Activated T-cell treated with anti-CD3 and anti-CD28 coated beads, Interleukin-2, amount 50 U/mL, for 4 hours (primary cell): ENCODE measurements at regions not wholly inside any gene's neighbourhood (a gene's known extent, or its start where the extent isn't known, plus 50 kb on each side); places are given as distances from the start of the nearest gene placed in this dataset.

Source experiments
- ATAC-seq, 2 donors: fragments of 200-7000 bp; cut with Tn5 transposase; one replicate each; pipeline ENCODE4 v1.10.0; 2021
- DNase-seq: peaks from one replicate; pipeline ENCODE4 v3.0.0-alpha.2; 2020
- H3K27me3 Mint-ChIP-seq: one replicate; pipeline ENCODE4 v1.8.0; 2021; ENCODE audit warnings: low read depth, mixed read lengths
- H3K36me3 Mint-ChIP-seq: one replicate; pipeline ENCODE4 v1.8.0; 2022; ENCODE audit warnings: mixed read lengths; ENCODE audit not compliant: insufficient read depth
- H3K4me1 Mint-ChIP-seq: one replicate; pipeline ENCODE4 v1.8.0; 2021; ENCODE audit warnings: low read depth, mixed read lengths
- H3K4me3 Mint-ChIP-seq: one replicate; pipeline ENCODE4 v1.8.0; 2021; ENCODE audit warnings: mild to moderate bottlenecking, moderate library complexity, mixed read lengths
- H3K9me3 Mint-ChIP-seq: one replicate; pipeline ENCODE4 v1.8.0; 2021; ENCODE audit warnings: mixed read lengths

GRCh38 chr5:96049398-96050272 is 88.0 kb upstream of the ELL2 start:
- Mint-ChIP-seq H3K36me3 (no peaks in the 10 kb centered on the region), H3K27me3 (no peaks in the 10 kb centered on the region), H3K4me3 (no peak overlapping the region), H3K4me1 (peaks cover 3% of the 10 kb centered on the region), H3K9me3 (peaks cover 3% of the 10 kb centered on the region)
- DNase-seq (no peak), ATAC-seq (no peak)

- DNase-seq, result no peak
These were observed 87.1 kb upstream of the ELL2 start for GRCh38 chr5:96048763-96049162.

GRCh38 chr5:96045888-96046287 is 84.2 kb upstream of the ELL2 start:
- no peaks in the 10 kb centered on the region for H3K4me1 Mint-ChIP-seq
- ATAC-seq (no peak), DNase-seq (no peak)
- no peak overlapping the region for H3K4me3 Mint-ChIP-seq
- peaks cover 5% of the 10 kb centered on the region for H3K27me3 Mint-ChIP-seq
- H3K9me3 Mint-ChIP-seq, result peaks cover 1% of the 10 kb centered on the region
- H3K36me3 Mint-ChIP-seq, result no peaks in the 10 kb centered on the region

More at GRCh38 chr5:96048763-96049162, 87.1 kb upstream of the ELL2 start:
- peaks cover under 1% of the 10 kb centered on the region for H3K27me3 Mint-ChIP-seq
- H3K36me3 Mint-ChIP-seq, result no peaks in the 10 kb centered on the region
- no peak overlapping the region for H3K4me3 Mint-ChIP-seq
- H3K4me1 Mint-ChIP-seq, result no peaks in the 10 kb centered on the region
- H3K9me3 Mint-ChIP-seq, result peaks cover 3% of the 10 kb centered on the region
- ATAC-seq, result no peak

GRCh38 chr5:96043446-96043845 is 81.8 kb upstream of the ELL2 start:
- no peak overlapping the region for H3K4me3 Mint-ChIP-seq
- DNase-seq (no peak), ATAC-seq (no peak)
- peaks cover 2% of the 10 kb centered on the region for H3K9me3 Mint-ChIP-seq
- peaks cover 7% of the 10 kb centered on the region for H3K27me3 Mint-ChIP-seq
- peaks cover 1% of the 10 kb centered on the region for H3K36me3 Mint-ChIP-seq
- no peaks in the 10 kb centered on the region for H3K4me1 Mint-ChIP-seq

GRCh38 chr5:96037128-96037527 is 75.5 kb upstream of the ELL2 start:
- peaks cover 2% of the 10 kb centered on the region for H3K9me3 Mint-ChIP-seq
- H3K27me3 Mint-ChIP-seq, result peaks cover 2% of the 10 kb centered on the region
- H3K36me3 Mint-ChIP-seq, result peaks cover 1% of the 10 kb centered on the region
- ATAC-seq, result no peak
- DNase-seq, result no peak
- no peaks in the 10 kb centered on the region for H3K4me1 Mint-ChIP-seq
- no peak overlapping the region for H3K4me3 Mint-ChIP-seq

- Mint-ChIP-seq H3K4me3 (no peak overlapping the region), H3K27me3 (peaks cover 2% of the 10 kb centered on the region), H3K36me3 (peaks cover 1% of the 10 kb centered on the region), H3K9me3 (peaks cover 2% of the 10 kb centered on the region), H3K4me1 (no peaks in the 10 kb centered on the region)
- no peak for ATAC-seq
- DNase-seq, result no peak
These were observed 74.7 kb upstream of the ELL2 start for GRCh38 chr5:96036301-96036700.

GRCh38 chr5:96035796-96036195 is 74.1 kb upstream of the ELL2 start:
- no peak for DNase-seq
- H3K27me3 Mint-ChIP-seq, result peaks cover 2% of the 10 kb centered on the region
- no peaks in the 10 kb centered on the region for H3K4me1 Mint-ChIP-seq
- H3K4me3 Mint-ChIP-seq, result no peak overlapping the region
- peaks cover 1% of the 10 kb centered on the region for H3K36me3 Mint-ChIP-seq
- no peak for ATAC-seq
- H3K9me3 Mint-ChIP-seq, result peaks cover under 1% of the 10 kb centered on the region

GRCh38 chr5:96033116-96033515 is 71.5 kb upstream of the ELL2 start:
- no peak for ATAC-seq
- H3K4me3 Mint-ChIP-seq, result no peak overlapping the region
- no peaks in the 10 kb centered on the region for H3K4me1 Mint-ChIP-seq
- H3K36me3 Mint-ChIP-seq, result no peaks in the 10 kb centered on the region
- H3K9me3 Mint-ChIP-seq, result no peaks in the 10 kb centered on the region
- DNase-seq, result no peak
- no peaks in the 10 kb centered on the region for H3K27me3 Mint-ChIP-seq

GRCh38 chr5:96031811-96032261 is 70.2 kb upstream of the ELL2 start:
- DNase-seq (no peak), ATAC-seq (no peak)
- Mint-ChIP-seq H3K27me3 (no peaks in the 10 kb centered on the region), H3K9me3 (no peaks in the 10 kb centered on the region), H3K4me3 (no peak overlapping the region), H3K36me3 (no peaks in the 10 kb centered on the region), H3K4me1 (no peaks in the 10 kb centered on the region)

- ATAC-seq (no peak), DNase-seq (no peak)
- Mint-ChIP-seq H3K9me3 (no peaks in the 10 kb centered on the region), H3K4me3 (no peak overlapping the region), H3K4me1 (no peaks in the 10 kb centered on the region), H3K36me3 (no peaks in the 10 kb centered on the region), H3K27me3 (no peaks in the 10 kb centered on the region)
These were observed 69.5 kb upstream of the ELL2 start for GRCh38 chr5:96031180-96031579.

- H3K27me3 Mint-ChIP-seq, result no peaks in the 10 kb centered on the region
- H3K9me3 Mint-ChIP-seq, result no peaks in the 10 kb centered on the region
- no peaks in the 10 kb centered on the region for H3K36me3 Mint-ChIP-seq
- DNase-seq, result no peak
- no peak overlapping the region for H3K4me3 Mint-ChIP-seq
- no peaks in the 10 kb centered on the region for H3K4me1 Mint-ChIP-seq
- no peak for ATAC-seq
These were observed 64.9 kb upstream of the ELL2 start for GRCh38 chr5:96026406-96027041.

- no peaks in the 10 kb centered on the region for H3K4me1 Mint-ChIP-seq
- no peaks in the 10 kb centered on the region for H3K36me3 Mint-ChIP-seq
- no peaks in the 10 kb centered on the region for H3K9me3 Mint-ChIP-seq
- ATAC-seq, result no peak
- H3K27me3 Mint-ChIP-seq, result no peaks in the 10 kb centered on the region
- no peak overlapping the region for H3K4me3 Mint-ChIP-seq
- no peak for DNase-seq
These were observed 63.2 kb upstream of the ELL2 start for GRCh38 chr5:96024683-96025475.

GRCh38 chr5:96023518-96023917 is 61.9 kb upstream of the ELL2 start:
- no peak overlapping the region for H3K4me3 Mint-ChIP-seq
- DNase-seq (no peak), ATAC-seq (no peak)
- no peaks in the 10 kb centered on the region for H3K27me3 Mint-ChIP-seq
- H3K4me1 Mint-ChIP-seq, result no peaks in the 10 kb centered on the region
- H3K9me3 Mint-ChIP-seq, result no peaks in the 10 kb centered on the region
- H3K36me3 Mint-ChIP-seq, result no peaks in the 10 kb centered on the region

GRCh38 chr5:96022971-96023370 is 61.3 kb upstream of the ELL2 start:
- no peak for ATAC-seq

More at GRCh38 chr5:96022971-96023370, 61.3 kb upstream of the ELL2 start:
- Mint-ChIP-seq H3K27me3 (no peaks in the 10 kb centered on the region), H3K9me3 (no peaks in the 10 kb centered on the region), H3K4me1 (no peaks in the 10 kb centered on the region), H3K36me3 (no peaks in the 10 kb centered on the region), H3K4me3 (no peak overlapping the region)
- DNase-seq, result no peak
